IMR-90 (cell line): ENCODE measurements at regions not wholly inside any gene's neighbourhood (a gene's known extent, or its start where the extent isn't known, plus 50 kb on each side); places are given as distances from the start of the nearest gene placed in this dataset.

Source experiments
- ATAC-seq: fragments of 200-7000 bp; cut with Tn5 transposase; 2 replicates; pipeline ENCODE4 v1.9.1; 2020; ENCODE audit warnings: low read depth, mild to moderate bottlenecking, moderate library complexity
- BruUV-seq: library from RNA; stranded (reverse); fragments of 400-500 nt; replicated peaks from 2 replicates; lab custom pipeline; 2021; lab: Mats Ljungman, UMichigan
- CTCF ChIA-PET: fragments of 300-600 bp; formaldehyde crosslinking; extraction: SDS; loops from one replicate; lab custom pipeline; 2021; ENCODE audit warnings: antibody characterized with exemption; lab: Yijun Ruan, JAX
- POLR2A ChIA-PET: fragments of 300-600 bp; sonication (Branson Sonifier 250); formaldehyde crosslinking; loops from one replicate; lab custom pipeline; 2022; ENCODE audit warnings: antibody characterized with exemption; ENCODE audit not compliant: unreplicated experiment; lab: Charles Lee
- DNase-seq: peaks from one replicate; pipeline ENCODE4 v3.0.0; 2013
- H2AFZ ChIP-seq: replicated peaks from 2 replicates; pipeline ENCODE3; 2013; ENCODE audit warnings: low read length, mild to moderate bottlenecking; ENCODE audit not compliant: poor library complexity
- H2AK5ac ChIP-seq: 2 replicates; pipeline ENCODE4 v1.6.1; 2013; ENCODE audit warnings: low read depth, low read length, inconsistent platforms
- H2AK9ac ChIP-seq: replicated peaks from 2 replicates; pipeline ENCODE3; 2013; ENCODE audit warnings: mild to moderate bottlenecking, low read depth, low read length, moderate library complexity; ENCODE audit not compliant: poor library complexity
- H2BK120ac ChIP-seq: 2 replicates; pipeline ENCODE4 v1.6.1; 2013; ENCODE audit warnings: low read depth, low read length, inconsistent platforms
- H2BK15ac ChIP-seq: 3 replicates; pipeline ENCODE4 v1.6.1; 2013; ENCODE audit warnings: low read depth, low read length, inconsistent platforms
- H2BK20ac ChIP-seq: 2 replicates; pipeline ENCODE4 v1.6.1; 2013; ENCODE audit warnings: low read depth, mild to moderate bottlenecking, inconsistent platforms, low read length, moderate library complexity
- H2BK5ac ChIP-seq: 2 replicates; pipeline ENCODE4 v1.6.1; 2013; ENCODE audit warnings: mild to moderate bottlenecking, low read depth, low read length, inconsistent platforms; ENCODE audit not compliant: poor library complexity, severe bottlenecking
- H3K14ac ChIP-seq: replicated peaks from 2 replicates; pipeline ENCODE4 v1.6.1; 2013; ENCODE audit warnings: low read depth, low read length, inconsistent platforms
- H3K18ac ChIP-seq: 2 replicates; pipeline ENCODE4 v1.6.1; 2013; ENCODE audit warnings: low read depth, low read length, control low read depth
- H3K23ac ChIP-seq: 2 replicates; pipeline ENCODE4 v1.6.1; 2013; ENCODE audit warnings: low read depth, low read length, inconsistent platforms
- H3K27ac ChIP-seq: 2 replicates; pipeline ENCODE4 v1.5.1; 2013; ENCODE audit warnings: mild to moderate bottlenecking, control low read depth, low read length; ENCODE audit not compliant: insufficient read depth
- H3K27me3 ChIP-seq: 2 replicates; pipeline ENCODE4 v1.6.1; 2013; ENCODE audit warnings: low read length; ENCODE audit not compliant: control insufficient read depth, insufficient read depth
- H3K36me3 ChIP-seq: 2 replicates; pipeline ENCODE4 v1.6.1; 2013; ENCODE audit warnings: low read length, mixed read lengths; ENCODE audit not compliant: control insufficient read depth, insufficient read depth
- H3K4ac ChIP-seq: 2 replicates; pipeline ENCODE4 v1.6.1; 2013; ENCODE audit warnings: low read depth, low read length, inconsistent platforms
- H3K4me1 ChIP-seq: 2 replicates; pipeline ENCODE4 v1.6.1; 2013; ENCODE audit warnings: low read length, mixed read lengths; ENCODE audit not compliant: control insufficient read depth, insufficient read depth
- H3K4me2 ChIP-seq: 2 replicates; pipeline ENCODE4 v1.6.1; 2013; ENCODE audit warnings: low read depth, mild to moderate bottlenecking, control low read depth, low read length, moderate library complexity
- H3K4me3 ChIP-seq: 2 replicates; pipeline ENCODE4 v1.5.1; 2013; ENCODE audit warnings: low read depth, mild to moderate bottlenecking, control low read depth, low read length, moderate library complexity; ENCODE audit not compliant: insufficient read depth
- H3K56ac ChIP-seq: 2 replicates; pipeline ENCODE4 v1.6.1; 2013; ENCODE audit warnings: low read length, inconsistent platforms; ENCODE audit not compliant: insufficient read depth; ENCODE audit errors: extremely low read depth
- H3K79me1 ChIP-seq, 2 experiments: 2 replicates each; pipeline ENCODE4 v1.6.1; 2013; ENCODE audit warnings: low read length in 2 of 2, inconsistent platforms in 1 of 2, low read depth in 1 of 2
- H3K9ac ChIP-seq: 2 replicates; pipeline ENCODE4 v1.6.1; 2013; ENCODE audit warnings: low read depth, low read length, control low read depth
- H3K9me1 ChIP-seq: 2 replicates; pipeline ENCODE4 v1.6.1; 2013; ENCODE audit warnings: low read length, inconsistent platforms; ENCODE audit not compliant: insufficient read depth
- H3K9me3 ChIP-seq: 2 replicates; pipeline ENCODE4 v1.6.1; 2013; ENCODE audit warnings: low read length; ENCODE audit not compliant: control insufficient read depth, insufficient read depth
- H4K20me1 ChIP-seq: 2 replicates; pipeline ENCODE4 v1.6.1; 2013; ENCODE audit warnings: low read length, inconsistent platforms; ENCODE audit not compliant: insufficient read depth
- H4K5ac ChIP-seq: 2 replicates; pipeline ENCODE4 v1.6.1; 2013; ENCODE audit warnings: mild to moderate bottlenecking, low read depth, low read length, control low read depth
- H4K8ac ChIP-seq, 2 experiments: 2 replicates each; pipeline ENCODE4 v1.6.1; 2013; ENCODE audit warnings: low read depth in 2 of 2, low read length in 2 of 2, control low read depth in 1 of 2, inconsistent platforms in 1 of 2
- H4K91ac ChIP-seq: 2 replicates; pipeline ENCODE4 v1.6.1; 2013; ENCODE audit warnings: low read depth, low read length, inconsistent platforms; ENCODE audit not compliant: insufficient read depth
- BHLHE40 ChIP-seq: fragments of 150-350 bp; IDR thresholded peaks from 2 replicates; pipeline ENCODE4 v1.6.1; 2016; ENCODE audit warnings: mild to moderate bottlenecking, low read depth, low read length
- CHD1 ChIP-seq: IDR thresholded peaks from 2 replicates; pipeline ENCODE4 v1.6.1; 2012; ENCODE audit warnings: low read depth, low read length, improper control_type of control experiment
- CTCF ChIP-seq: conservative IDR thresholded peaks from 2 replicates; pipeline ENCODE4 v1.5.1; 2012; ENCODE audit warnings: mild to moderate bottlenecking, low read depth, low read length, improper control_type of control experiment
- ELK1 ChIP-seq: fragments of 150-350 bp; IDR thresholded peaks from 2 replicates; pipeline ENCODE4 v1.6.1; 2016; ENCODE audit warnings: low read depth, mild to moderate bottlenecking, low read length, moderate library complexity, borderline replicate concordance
- MXI1 ChIP-seq: IDR thresholded peaks from 2 replicates; pipeline ENCODE4 v1.6.1; 2012; ENCODE audit warnings: low read depth, mild to moderate bottlenecking, low read length, moderate library complexity, borderline replicate concordance
- NFE2L2 ChIP-seq: fragments of 150-350 bp; IDR thresholded peaks from 2 replicates; pipeline ENCODE4 v1.6.1; 2016; ENCODE audit warnings: low read depth, mild to moderate bottlenecking, low read length
- WGBS, 2 experiments: methylation state at CpG; one replicate each; pipeline versions ENCODE4 v1.1.5 to v1.1.7; 2013; ENCODE audit warnings: missing lambda C conversion rate in 2 of 2; ENCODE audit not compliant: insufficient read length in 1 of 2; ENCODE audit errors: extremely low coverage in 2 of 2; 5-methylcytosine and 5-hydroxymethylcytosine counted together
- dilution Hi-C: fragments of 300-500 bp; cut with HindIII; formaldehyde crosslinking; loops from one replicate; pipeline ENCODE4 v1.14.3; 2018; ENCODE audit warnings: low sequenced_read_pairs; ENCODE audit not compliant: unreplicated experiment
- in situ Hi-C: fragments of 300-500 bp; cut with MboI; formaldehyde crosslinking; loops from 3 replicates; pipeline ENCODE4 v1.14.3; 2019; ENCODE audit warnings: low sequenced_read_pairs, inconsistent platforms, mixed read lengths
- intact Hi-C: fragments of 100-400 bp; cut with micrococcal nuclease; formaldehyde crosslinking; loops from 2 replicates; pipeline ENCODE4 v1.10.0; 2022

- H4K8ac ChIP-seq, result peak overlapping the region in 1 of 2 experiments; percentile 76; a peak in 3 of 4 replicates
- TF ChIP-seq NFE2L2 (no peak), CHD1 (no peak), MXI1 (no peak), BHLHE40 (no peak), ELK1 (no peak), CTCF (no peak)
- H3K23ac ChIP-seq, result peak overlapping the region; percentile 74; the same call in 1 of the 2 replicates
- H2BK20ac ChIP-seq, result peak overlapping the region; percentile 91; the same call in 1 of the 2 replicates
- H2AFZ ChIP-seq, result no peak overlapping the region
- H3K27ac ChIP-seq, result no peak overlapping the region
- H3K79me1 ChIP-seq, result peaks cover 0 to 24% of the 10 kb centered on the region in 2 experiments; a peak in 3 of 4 replicates
- in situ Hi-C loops, result no loop called here
- H2AK5ac ChIP-seq, result peak overlapping the region; percentile 68; the same call in 1 of the 2 replicates
- peak overlapping the region; percentile 60; the same call in 1 of the 3 replicates for H2BK15ac ChIP-seq
- no peaks in the 10 kb centered on the region for H3K36me3 ChIP-seq
- peak overlapping the region; percentile 9; the same call in 1 of the 2 replicates for H4K5ac ChIP-seq
- peaks cover 13% of the 10 kb centered on the region; the same call in 1 of the 2 replicates for H3K4me1 ChIP-seq
- no peak overlapping the region for H4K91ac ChIP-seq
- WGBS, 2 experiments, result no CpG with 5 or more reads among the region's 2 CpGs
- BruUV-seq, result no TSS peak
- dilution Hi-C loops, result no loop called here
- no peaks in the 10 kb centered on the region for H3K27me3 ChIP-seq
- H3K14ac ChIP-seq, result peak overlapping the region; percentile 65; the same call in 1 of the 2 replicates
- H3K18ac ChIP-seq, result 0 out of 2 replicates have a peak overlapping the region, but pooled peaks have one; percentile 1
- H3K9me3 ChIP-seq, result no peaks in the 10 kb centered on the region
- peak overlapping the region; percentile 9 for H2BK5ac ChIP-seq
- H3K9ac ChIP-seq, result no peak overlapping the region
- no peak overlapping the region for H3K56ac ChIP-seq
- H3K4me3 ChIP-seq, result no peak overlapping the region
- no peaks in the 10 kb centered on the region for H4K20me1 ChIP-seq
- H3K9me1 ChIP-seq, result peaks cover 17% of the 10 kb centered on the region; the same call in 1 of the 2 replicates
- peak overlapping the region; percentile 76 for H3K4ac ChIP-seq
- ChIA-PET CTCF (no interaction called here), POLR2A (no interaction called here)
- intact Hi-C loops, result no loop called here
- peak overlapping the region; percentile 99; the same call in 1 of the 2 replicates for H2BK120ac ChIP-seq
- H2AK9ac ChIP-seq, result no peak overlapping the region
- ATAC-seq (no peak), DNase-seq (no peak)
- H3K4me2 ChIP-seq, result no peak overlapping the region
Observed at GRCh38 chr3:98964784-98965183, 63.3 kb upstream of the DCBLD2 start.
